GM23338 (cell line): ENCODE measurements at regions not wholly inside any gene's neighbourhood (a gene's known extent, or its start where the extent isn't known, plus 50 kb on each side); places are given as distances from the start of the nearest gene placed in this dataset.

Experiments
- CREB1 ChIP-seq: fragments of 250-450 bp; sonication (Bioruptor Pico); IDR thresholded peaks from 2 replicates; pipeline ENCODE4 v1.5.0; 2020; ENCODE audit warnings: low read depth, mild to moderate bottlenecking, moderate library complexity
- EZH2 ChIP-seq: fragments of 200-600 bp; sonication (generic); IDR thresholded peaks from one replicate; pipeline ENCODE4 v1.8.0; 2017; ENCODE audit warnings: antibody characterized with exemption, mild to moderate bottlenecking, low read depth; ENCODE audit not compliant: unreplicated experiment
- EZH2phosphoT487 ChIP-seq: fragments of 200-600 bp; sonication (generic); IDR thresholded peaks from one replicate; pipeline ENCODE4 v1.8.1; 2018; ENCODE audit warnings: antibody characterized with exemption; ENCODE audit not compliant: unreplicated experiment
- JUNB ChIP-seq: IDR thresholded peaks from one replicate; pipeline ENCODE4 v1.6.1; 2016; ENCODE audit warnings: antibody characterized with exemption; ENCODE audit not compliant: unreplicated experiment
- NANOG ChIP-seq: IDR thresholded peaks from 2 replicates; pipeline ENCODE4 v1.6.1; 2016; ENCODE audit warnings: antibody characterized with exemption, borderline replicate concordance
- POLR2AphosphoS5 ChIP-seq: IDR thresholded peaks from 2 replicates; pipeline ENCODE4 v1.6.1; 2016; ENCODE audit warnings: antibody characterized with exemption, low read depth
- STAT1 ChIP-seq: IDR thresholded peaks from one replicate; pipeline ENCODE4 v1.6.1; 2016; ENCODE audit warnings: antibody characterized with exemption; ENCODE audit not compliant: unreplicated experiment
- ZNF114 ChIP-seq: fragments of 250-450 bp; sonication (Bioruptor Pico); IDR thresholded peaks from 2 replicates; pipeline ENCODE4 v1.5.0; 2020; ENCODE audit warnings: mild to moderate bottlenecking, moderate library complexity
- ZNF331 ChIP-seq: fragments of 250-450 bp; sonication (Bioruptor Pico); IDR thresholded peaks from 2 replicates; pipeline ENCODE4 v1.5.0; 2020; ENCODE audit warnings: low read depth, mild to moderate bottlenecking, moderate library complexity
- TF ChIP-seq, protein P1 (sequence below), 2 experiments: fragments of 200-600 bp in 1 of 2; sonication (generic) in 1 of 2; conservative IDR thresholded peaks; 2 replicates each; pipeline versions ENCODE4 v1.5.1 to v1.6.1; 2016 to 2017; ENCODE audit warnings: antibody characterized with exemption in 2 of 2, low read depth in 2 of 2, mild to moderate bottlenecking in 2 of 2, moderate library complexity in 1 of 2
- TF ChIP-seq, protein P2 (sequence below): IDR thresholded peaks from one replicate; pipeline ENCODE4 v1.6.1; 2018; ENCODE audit warnings: antibody characterized with exemption; ENCODE audit not compliant: unreplicated experiment
- TF ChIP-seq, protein P3 (sequence below): IDR thresholded peaks from 2 replicates; pipeline ENCODE4 v1.6.1; 2016; ENCODE audit warnings: antibody characterized with exemption
- TF ChIP-seq, protein P4 (sequence below): fragments of 250-450 bp; sonication (Bioruptor Pico); IDR thresholded peaks from 2 replicates; pipeline ENCODE4 v1.5.0; 2020; ENCODE audit warnings: mild to moderate bottlenecking, moderate library complexity

DNA sequence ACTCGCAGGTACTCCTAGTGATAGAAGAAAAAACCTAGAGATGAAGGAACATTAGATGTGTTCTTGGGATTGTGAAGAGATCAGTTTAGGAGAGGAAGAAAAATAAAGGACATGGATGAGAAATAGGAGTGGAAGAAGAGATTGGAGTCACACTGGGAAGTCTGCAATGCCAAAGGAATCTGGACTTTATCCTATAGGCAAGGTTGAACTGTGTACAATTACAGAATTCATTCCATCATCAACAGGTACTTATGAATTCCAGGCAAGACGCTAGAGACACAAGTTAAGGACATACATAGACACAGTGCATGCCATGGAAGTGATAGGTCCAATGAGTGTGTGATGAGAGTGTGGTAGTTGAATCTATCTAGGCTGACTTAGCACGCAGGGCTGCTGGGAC lies 101.3 kb downstream of the EDN1 start:
- TF ChIP-seq, protein P1, sequence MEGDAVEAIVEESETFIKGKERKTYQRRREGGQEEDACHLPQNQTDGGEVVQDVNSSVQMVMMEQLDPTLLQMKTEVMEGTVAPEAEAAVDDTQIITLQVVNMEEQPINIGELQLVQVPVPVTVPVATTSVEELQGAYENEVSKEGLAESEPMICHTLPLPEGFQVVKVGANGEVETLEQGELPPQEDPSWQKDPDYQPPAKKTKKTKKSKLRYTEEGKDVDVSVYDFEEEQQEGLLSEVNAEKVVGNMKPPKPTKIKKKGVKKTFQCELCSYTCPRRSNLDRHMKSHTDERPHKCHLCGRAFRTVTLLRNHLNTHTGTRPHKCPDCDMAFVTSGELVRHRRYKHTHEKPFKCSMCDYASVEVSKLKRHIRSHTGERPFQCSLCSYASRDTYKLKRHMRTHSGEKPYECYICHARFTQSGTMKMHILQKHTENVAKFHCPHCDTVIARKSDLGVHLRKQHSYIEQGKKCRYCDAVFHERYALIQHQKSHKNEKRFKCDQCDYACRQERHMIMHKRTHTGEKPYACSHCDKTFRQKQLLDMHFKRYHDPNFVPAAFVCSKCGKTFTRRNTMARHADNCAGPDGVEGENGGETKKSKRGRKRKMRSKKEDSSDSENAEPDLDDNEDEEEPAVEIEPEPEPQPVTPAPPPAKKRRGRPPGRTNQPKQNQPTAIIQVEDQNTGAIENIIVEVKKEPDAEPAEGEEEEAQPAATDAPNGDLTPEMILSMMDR (conservative IDR thresholded peaks at IDR 0.05; ENCODE audit: low read depth in 2 of 2): no peak
- no peak for TF ChIP-seq CREB1 (CRISPR knock-in tag)
- no peak for TF ChIP-seq POLR2AphosphoS5
- TF ChIP-seq, protein P2, sequence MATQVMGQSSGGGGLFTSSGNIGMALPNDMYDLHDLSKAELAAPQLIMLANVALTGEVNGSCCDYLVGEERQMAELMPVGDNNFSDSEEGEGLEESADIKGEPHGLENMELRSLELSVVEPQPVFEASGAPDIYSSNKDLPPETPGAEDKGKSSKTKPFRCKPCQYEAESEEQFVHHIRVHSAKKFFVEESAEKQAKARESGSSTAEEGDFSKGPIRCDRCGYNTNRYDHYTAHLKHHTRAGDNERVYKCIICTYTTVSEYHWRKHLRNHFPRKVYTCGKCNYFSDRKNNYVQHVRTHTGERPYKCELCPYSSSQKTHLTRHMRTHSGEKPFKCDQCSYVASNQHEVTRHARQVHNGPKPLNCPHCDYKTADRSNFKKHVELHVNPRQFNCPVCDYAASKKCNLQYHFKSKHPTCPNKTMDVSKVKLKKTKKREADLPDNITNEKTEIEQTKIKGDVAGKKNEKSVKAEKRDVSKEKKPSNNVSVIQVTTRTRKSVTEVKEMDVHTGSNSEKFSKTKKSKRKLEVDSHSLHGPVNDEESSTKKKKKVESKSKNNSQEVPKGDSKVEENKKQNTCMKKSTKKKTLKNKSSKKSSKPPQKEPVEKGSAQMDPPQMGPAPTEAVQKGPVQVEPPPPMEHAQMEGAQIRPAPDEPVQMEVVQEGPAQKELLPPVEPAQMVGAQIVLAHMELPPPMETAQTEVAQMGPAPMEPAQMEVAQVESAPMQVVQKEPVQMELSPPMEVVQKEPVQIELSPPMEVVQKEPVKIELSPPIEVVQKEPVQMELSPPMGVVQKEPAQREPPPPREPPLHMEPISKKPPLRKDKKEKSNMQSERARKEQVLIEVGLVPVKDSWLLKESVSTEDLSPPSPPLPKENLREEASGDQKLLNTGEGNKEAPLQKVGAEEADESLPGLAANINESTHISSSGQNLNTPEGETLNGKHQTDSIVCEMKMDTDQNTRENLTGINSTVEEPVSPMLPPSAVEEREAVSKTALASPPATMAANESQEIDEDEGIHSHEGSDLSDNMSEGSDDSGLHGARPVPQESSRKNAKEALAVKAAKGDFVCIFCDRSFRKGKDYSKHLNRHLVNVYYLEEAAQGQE: no peak
- TF ChIP-seq EZH2: no peak
- no peak for TF ChIP-seq EZH2phosphoT487
- no peak for TF ChIP-seq JUNB
- no peak for TF ChIP-seq ZNF331 (CRISPR knock-in tag)
- no peak for TF ChIP-seq NANOG
- TF ChIP-seq ZNF114: no peak
- TF ChIP-seq STAT1: no peak
- TF ChIP-seq, protein P3, sequence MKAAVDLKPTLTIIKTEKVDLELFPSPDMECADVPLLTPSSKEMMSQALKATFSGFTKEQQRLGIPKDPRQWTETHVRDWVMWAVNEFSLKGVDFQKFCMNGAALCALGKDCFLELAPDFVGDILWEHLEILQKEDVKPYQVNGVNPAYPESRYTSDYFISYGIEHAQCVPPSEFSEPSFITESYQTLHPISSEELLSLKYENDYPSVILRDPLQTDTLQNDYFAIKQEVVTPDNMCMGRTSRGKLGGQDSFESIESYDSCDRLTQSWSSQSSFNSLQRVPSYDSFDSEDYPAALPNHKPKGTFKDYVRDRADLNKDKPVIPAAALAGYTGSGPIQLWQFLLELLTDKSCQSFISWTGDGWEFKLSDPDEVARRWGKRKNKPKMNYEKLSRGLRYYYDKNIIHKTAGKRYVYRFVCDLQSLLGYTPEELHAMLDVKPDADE: no peak
- TF ChIP-seq, protein P4, sequence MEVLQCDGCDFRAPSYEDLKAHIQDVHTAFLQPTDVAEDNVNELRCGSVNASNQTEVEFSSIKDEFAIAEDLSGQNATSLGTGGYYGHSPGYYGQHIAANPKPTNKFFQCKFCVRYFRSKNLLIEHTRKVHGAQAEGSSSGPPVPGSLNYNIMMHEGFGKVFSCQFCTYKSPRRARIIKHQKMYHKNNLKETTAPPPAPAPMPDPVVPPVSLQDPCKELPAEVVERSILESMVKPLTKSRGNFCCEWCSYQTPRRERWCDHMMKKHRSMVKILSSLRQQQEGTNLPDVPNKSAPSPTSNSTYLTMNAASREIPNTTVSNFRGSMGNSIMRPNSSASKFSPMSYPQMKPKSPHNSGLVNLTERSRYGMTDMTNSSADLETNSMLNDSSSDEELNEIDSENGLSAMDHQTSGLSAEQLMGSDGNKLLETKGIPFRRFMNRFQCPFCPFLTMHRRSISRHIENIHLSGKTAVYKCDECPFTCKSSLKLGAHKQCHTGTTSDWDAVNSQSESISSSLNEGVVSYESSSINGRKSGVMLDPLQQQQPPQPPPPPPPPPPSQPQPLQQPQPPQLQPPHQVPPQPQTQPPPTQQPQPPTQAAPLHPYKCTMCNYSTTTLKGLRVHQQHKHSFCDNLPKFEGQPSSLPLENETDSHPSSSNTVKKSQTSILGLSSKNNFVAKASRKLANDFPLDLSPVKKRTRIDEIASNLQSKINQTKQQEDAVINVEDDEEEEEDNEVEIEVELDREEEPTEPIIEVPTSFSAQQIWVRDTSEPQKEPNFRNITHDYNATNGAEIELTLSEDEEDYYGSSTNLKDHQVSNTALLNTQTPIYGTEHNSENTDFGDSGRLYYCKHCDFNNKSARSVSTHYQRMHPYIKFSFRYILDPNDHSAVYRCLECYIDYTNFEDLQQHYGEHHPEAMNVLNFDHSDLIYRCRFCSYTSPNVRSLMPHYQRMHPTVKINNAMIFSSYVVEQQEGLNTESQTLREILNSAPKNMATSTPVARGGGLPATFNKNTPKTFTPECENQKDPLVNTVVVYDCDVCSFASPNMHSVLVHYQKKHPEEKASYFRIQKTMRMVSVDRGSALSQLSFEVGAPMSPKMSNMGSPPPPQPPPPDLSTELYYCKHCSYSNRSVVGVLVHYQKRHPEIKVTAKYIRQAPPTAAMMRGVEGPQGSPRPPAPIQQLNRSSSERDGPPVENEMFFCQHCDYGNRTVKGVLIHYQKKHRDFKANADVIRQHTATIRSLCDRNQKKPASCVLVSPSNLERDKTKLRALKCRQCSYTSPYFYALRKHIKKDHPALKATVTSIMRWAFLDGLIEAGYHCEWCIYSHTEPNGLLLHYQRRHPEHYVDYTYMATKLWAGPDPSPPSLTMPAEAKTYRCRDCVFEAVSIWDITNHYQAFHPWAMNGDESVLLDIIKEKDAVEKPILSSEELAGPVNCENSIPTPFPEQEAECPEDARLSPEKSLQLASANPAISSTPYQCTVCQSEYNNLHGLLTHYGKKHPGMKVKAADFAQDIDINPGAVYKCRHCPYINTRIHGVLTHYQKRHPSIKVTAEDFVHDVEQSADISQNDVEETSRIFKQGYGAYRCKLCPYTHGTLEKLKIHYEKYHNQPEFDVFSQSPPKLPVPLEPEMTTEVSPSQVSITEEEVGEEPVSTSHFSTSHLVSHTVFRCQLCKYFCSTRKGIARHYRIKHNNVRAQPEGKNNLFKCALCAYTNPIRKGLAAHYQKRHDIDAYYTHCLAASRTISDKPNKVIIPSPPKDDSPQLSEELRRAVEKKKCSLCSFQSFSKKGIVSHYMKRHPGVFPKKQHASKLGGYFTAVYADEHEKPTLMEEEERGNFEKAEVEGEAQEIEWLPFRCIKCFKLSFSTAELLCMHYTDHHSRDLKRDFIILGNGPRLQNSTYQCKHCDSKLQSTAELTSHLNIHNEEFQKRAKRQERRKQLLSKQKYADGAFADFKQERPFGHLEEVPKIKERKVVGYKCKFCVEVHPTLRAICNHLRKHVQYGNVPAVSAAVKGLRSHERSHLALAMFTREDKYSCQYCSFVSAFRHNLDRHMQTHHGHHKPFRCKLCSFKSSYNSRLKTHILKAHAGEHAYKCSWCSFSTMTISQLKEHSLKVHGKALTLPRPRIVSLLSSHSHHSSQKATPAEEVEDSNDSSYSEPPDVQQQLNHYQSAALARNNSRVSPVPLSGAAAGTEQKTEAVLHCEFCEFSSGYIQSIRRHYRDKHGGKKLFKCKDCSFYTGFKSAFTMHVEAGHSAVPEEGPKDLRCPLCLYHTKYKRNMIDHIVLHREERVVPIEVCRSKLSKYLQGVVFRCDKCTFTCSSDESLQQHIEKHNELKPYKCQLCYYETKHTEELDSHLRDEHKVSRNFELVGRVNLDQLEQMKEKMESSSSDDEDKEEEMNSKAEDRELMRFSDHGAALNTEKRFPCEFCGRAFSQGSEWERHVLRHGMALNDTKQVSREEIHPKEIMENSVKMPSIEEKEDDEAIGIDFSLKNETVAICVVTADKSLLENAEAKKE (CRISPR knock-in tag): no peak
